ENCODE measurements at regions not wholly inside any gene's neighbourhood (a gene's known extent, or its start where the extent isn't known, plus 50 kb on each side); places are given as distances from the start of the nearest gene placed in this dataset.

DNA sequence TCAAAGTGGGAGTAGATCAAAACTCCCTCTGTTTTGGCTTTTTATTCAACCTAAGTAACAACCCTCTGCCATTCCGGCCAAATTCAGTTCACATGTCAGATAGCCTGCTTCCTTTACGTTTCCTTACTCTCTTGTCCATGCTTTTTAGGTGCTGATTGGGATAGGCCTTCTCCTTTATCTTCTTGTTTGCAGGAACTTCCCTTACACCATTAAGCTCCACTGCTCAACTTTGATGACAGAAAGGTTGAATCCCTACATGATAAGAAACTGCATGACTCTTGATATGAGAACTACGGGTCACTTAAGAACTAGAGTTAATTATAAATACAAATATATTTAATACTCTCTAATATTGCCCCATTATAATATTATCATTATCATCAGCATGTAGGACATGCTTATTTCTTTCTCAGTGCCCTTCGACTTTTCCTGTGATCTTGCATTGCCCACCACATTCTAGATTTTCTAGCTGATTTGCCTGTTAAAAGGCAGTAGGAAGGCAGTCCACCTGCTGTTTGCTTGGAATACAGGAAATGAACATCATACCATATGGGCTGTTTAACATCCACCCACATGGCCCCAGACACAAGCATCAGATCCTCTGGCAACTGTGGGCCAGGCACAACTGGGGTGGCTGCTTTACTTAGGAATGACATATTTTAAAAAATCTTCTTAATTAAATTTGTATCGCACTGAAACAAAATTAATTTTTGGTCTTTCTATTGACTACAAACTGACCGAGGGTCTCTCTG, 59.7 kb upstream of the CCDC6 start:
- 85 to 90% (median 87%) methylated on average over 6 of the region's 6 CpGs for WGBS, 4 donors
- intact Hi-C loops (cut with DNase I): no loop called here
- Histone ChIP-seq H3K9me3 (replicated peaks in 1 of 3) (no peaks in the 10 kb centered on the region), H3K27ac (no peak overlapping the region), H3K4me3 (no peak overlapping the region), H3K36me3 (replicated peaks in 1 of 2) (no peaks in the 10 kb centered on the region), H3K4me1 (replicated peaks in 1 of 2) (no peaks in the 10 kb centered on the region), H3K27me3 (no peaks in the 10 kb centered on the region)
- DNase-seq: no peak
- TF ChIP-seq, protein P1, sequence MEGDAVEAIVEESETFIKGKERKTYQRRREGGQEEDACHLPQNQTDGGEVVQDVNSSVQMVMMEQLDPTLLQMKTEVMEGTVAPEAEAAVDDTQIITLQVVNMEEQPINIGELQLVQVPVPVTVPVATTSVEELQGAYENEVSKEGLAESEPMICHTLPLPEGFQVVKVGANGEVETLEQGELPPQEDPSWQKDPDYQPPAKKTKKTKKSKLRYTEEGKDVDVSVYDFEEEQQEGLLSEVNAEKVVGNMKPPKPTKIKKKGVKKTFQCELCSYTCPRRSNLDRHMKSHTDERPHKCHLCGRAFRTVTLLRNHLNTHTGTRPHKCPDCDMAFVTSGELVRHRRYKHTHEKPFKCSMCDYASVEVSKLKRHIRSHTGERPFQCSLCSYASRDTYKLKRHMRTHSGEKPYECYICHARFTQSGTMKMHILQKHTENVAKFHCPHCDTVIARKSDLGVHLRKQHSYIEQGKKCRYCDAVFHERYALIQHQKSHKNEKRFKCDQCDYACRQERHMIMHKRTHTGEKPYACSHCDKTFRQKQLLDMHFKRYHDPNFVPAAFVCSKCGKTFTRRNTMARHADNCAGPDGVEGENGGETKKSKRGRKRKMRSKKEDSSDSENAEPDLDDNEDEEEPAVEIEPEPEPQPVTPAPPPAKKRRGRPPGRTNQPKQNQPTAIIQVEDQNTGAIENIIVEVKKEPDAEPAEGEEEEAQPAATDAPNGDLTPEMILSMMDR (IDR thresholded peaks at IDR 0.05): no peak
- TF ChIP-seq POLR2A (IDR thresholded peaks at IDR 0.05): no peak

DNA sequence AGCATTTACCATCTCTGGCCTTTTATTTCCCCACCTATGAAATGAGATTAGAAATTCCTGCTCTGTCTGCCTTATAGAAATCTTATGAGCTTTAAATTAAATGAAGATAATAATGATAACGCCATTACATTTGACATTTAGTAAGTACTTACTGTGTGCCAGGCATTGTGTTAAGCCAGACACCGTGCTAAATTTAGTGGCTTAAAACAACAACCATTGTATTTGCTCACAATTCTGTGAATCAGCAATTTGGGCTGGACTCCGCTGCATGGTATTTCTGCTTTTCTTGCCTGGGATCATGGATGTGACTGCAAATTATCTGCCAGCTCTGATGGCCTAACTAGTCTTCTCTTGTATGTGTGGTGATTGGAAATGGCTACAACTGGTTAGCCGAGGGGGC, 56.4 kb upstream of the CCDC6 start:
- no peak overlapping the region for H3K4me3 ChIP-seq
- WGBS, 4 donors: 66 to 81% (median 78%) methylated on average over 4 of the region's 4 CpGs
- intact Hi-C loops (cut with DNase I): no loop called here

DNA sequence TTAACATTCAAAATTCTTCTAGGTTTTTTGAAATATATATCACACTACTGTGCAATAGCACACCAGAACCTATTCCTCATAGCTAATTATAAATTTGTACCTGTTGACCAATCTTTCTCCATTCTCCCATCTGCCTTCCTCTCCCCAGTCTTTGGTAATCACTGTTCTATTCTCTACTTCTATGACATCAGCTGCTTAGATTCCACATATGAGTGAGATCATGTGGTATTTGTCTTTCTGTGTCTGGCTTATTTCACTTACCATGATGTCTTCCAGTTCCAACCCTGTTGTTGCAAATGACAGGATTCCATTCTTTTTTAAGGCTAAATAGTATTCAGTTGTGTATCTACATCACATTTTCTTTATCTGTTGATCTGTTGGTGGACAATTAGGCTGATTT, 54.4 kb upstream of the CCDC6 start:
- Histone ChIP-seq H3K4me1 (replicated peaks in 1 of 2) (no peaks in the 10 kb centered on the region), H3K27me3 (no peaks in the 10 kb centered on the region), H3K36me3 (replicated peaks in 1 of 2) (no peaks in the 10 kb centered on the region), H3K27ac (no peak overlapping the region), H3K9me3 (replicated peaks in 1 of 3) (no peaks in the 10 kb centered on the region), H3K4me3 (no peak overlapping the region)
- no peak for TF ChIP-seq POLR2A (IDR thresholded peaks at IDR 0.05)
- TF ChIP-seq, protein P1 (IDR thresholded peaks at IDR 0.05): no peak
- intact Hi-C loops (cut with DNase I): no loop called here
- no peak for DNase-seq

More for the DNA sequence above, 56.4 kb upstream of the CCDC6 start:
- Histone ChIP-seq H3K9me3 (replicated peaks in 1 of 3) (no peaks in the 10 kb centered on the region), H3K27me3 (no peaks in the 10 kb centered on the region), H3K36me3 (replicated peaks in 1 of 2) (no peaks in the 10 kb centered on the region), H3K27ac (no peak overlapping the region), H3K4me1 (replicated peaks in 1 of 2) (no peaks in the 10 kb centered on the region)
- no peak for DNase-seq
- TF ChIP-seq, protein P1 (IDR thresholded peaks at IDR 0.05): no peak
- no peak for TF ChIP-seq POLR2A (IDR thresholded peaks at IDR 0.05)

DNA sequence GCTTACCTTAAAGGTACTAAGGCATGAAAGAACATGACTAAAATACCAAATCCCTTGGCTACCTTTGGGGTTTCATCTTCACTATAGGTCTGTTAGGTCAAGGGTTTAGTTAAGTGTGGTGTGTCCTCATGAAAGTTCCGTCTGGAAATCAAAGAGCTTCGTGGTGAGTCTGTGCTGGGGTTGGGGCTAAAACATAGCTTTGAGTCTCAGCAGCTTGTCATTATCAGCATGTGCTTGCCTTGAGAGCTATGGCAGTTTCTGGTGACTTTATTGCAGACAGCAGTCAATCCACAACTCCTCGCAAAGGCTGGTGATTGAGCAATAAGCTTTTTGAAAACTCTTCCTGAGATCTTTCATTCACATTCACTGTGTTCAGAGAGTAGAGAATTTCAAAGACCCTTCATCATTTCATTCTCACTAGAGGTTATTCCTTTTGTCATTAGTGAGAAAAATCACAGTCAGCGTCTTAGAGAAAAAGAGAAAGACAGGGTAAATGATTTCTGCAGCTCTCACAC, 53.2 kb upstream of the CCDC6 start:
- no peaks in the 10 kb centered on the region for H3K36me3 ChIP-seq (replicated peaks in 1 of 2)
- no peaks in the 10 kb centered on the region for H3K27me3 ChIP-seq
- TF ChIP-seq, protein P1 (IDR thresholded peaks at IDR 0.05): no peak
- TF ChIP-seq POLR2A (IDR thresholded peaks at IDR 0.05): no peak
- no peak overlapping the region for H3K4me3 ChIP-seq
- no peak overlapping the region for H3K27ac ChIP-seq
- no peaks in the 10 kb centered on the region for H3K4me1 ChIP-seq (replicated peaks in 1 of 2)
- no peaks in the 10 kb centered on the region for H3K9me3 ChIP-seq (replicated peaks in 1 of 3)
- DNase-seq: no peak
- WGBS, 4 donors: 72 to 93% (median 77%) methylated on average over 4 of the region's 4 CpGs
- intact Hi-C loops (cut with DNase I): no loop called here
